Ishikawa (cell line): ENCODE measurements at regions not wholly inside any gene's neighbourhood (a gene's known extent, or its start where the extent isn't known, plus 50 kb on each side); places are given as distances from the start of the nearest gene placed in this dataset.

Experiments
- CEBPB ChIP-seq: IDR thresholded peaks from 2 replicates; pipeline ENCODE4 v1.6.1; 2012
- EGR1 ChIP-seq: IDR thresholded peaks from 2 replicates; pipeline ENCODE4 v1.6.1; 2012
- EP300 ChIP-seq: IDR thresholded peaks from 2 replicates; pipeline ENCODE4 v1.6.1; 2012; ENCODE audit warnings: borderline replicate concordance
- FOXM1 ChIP-seq: IDR thresholded peaks from 2 replicates; pipeline ENCODE4 v1.6.1; 2012; ENCODE audit warnings: low read depth, borderline replicate concordance
- MAX ChIP-seq: IDR thresholded peaks from 2 replicates; pipeline ENCODE4 v1.6.1; 2012
- NFIC ChIP-seq: IDR thresholded peaks from 2 replicates; pipeline ENCODE4 v1.6.1; 2012
- RAD21 ChIP-seq: IDR thresholded peaks from 2 replicates; pipeline ENCODE4 v1.6.1; 2012; ENCODE audit warnings: low read depth
- REST ChIP-seq: IDR thresholded peaks from 2 replicates; pipeline ENCODE4 v1.6.1; 2012; ENCODE audit warnings: low read depth, mild to moderate bottlenecking
- TAF1 ChIP-seq: IDR thresholded peaks from 2 replicates; pipeline ENCODE4 v1.6.1; 2012; ENCODE audit warnings: low read depth, mild to moderate bottlenecking
- TCF12 ChIP-seq: IDR thresholded peaks from 2 replicates; pipeline ENCODE4 v1.6.1; 2012; ENCODE audit warnings: low read depth
- TEAD4 ChIP-seq: IDR thresholded peaks from 2 replicates; pipeline ENCODE4 v1.6.1; 2012
- USF1 ChIP-seq: IDR thresholded peaks from 2 replicates; pipeline ENCODE4 v1.6.1; 2012
- YY1 ChIP-seq: IDR thresholded peaks from 2 replicates; pipeline ENCODE4 v1.6.1; 2012; ENCODE audit warnings: low read depth
- ZBTB7A ChIP-seq: IDR thresholded peaks from 2 replicates; pipeline ENCODE4 v1.6.1; 2012; ENCODE audit warnings: low read depth

GRCh38 chr12:87511371-87511770, 517.8 kb downstream of the C12orf50 start:
- no peak for TF ChIP-seq YY1
- no peak for TF ChIP-seq FOXM1

- TF ChIP-seq TEAD4 = no peak
- TF ChIP-seq EGR1 = no peak
- TF ChIP-seq FOXM1 = no peak
- no peak for TF ChIP-seq NFIC
- no peak for TF ChIP-seq TCF12
- no peak for TF ChIP-seq ZBTB7A
- no peak for TF ChIP-seq TAF1
- no peak for TF ChIP-seq REST
- no peak for TF ChIP-seq MAX
- no peak for TF ChIP-seq YY1
- no peak for TF ChIP-seq CEBPB
- TF ChIP-seq USF1 = no peak
Observed at GRCh38 chr12:87509237-87509820, 519.9 kb downstream of the C12orf50 start.

- TF ChIP-seq TCF12 (no peak), MAX (no peak), RAD21 (no peak), REST (no peak), TEAD4 (no peak), TAF1 (no peak), EP300 (no peak), USF1 (no peak), CEBPB (no peak), YY1 (no peak), NFIC (no peak), ZBTB7A (no peak), EGR1 (no peak), FOXM1 (no peak)
Observed at GRCh38 chr12:87491598-87491997, 537.6 kb downstream of the C12orf50 start.

GRCh38 chr12:87491089-87491488, 538.1 kb downstream of the C12orf50 start:
- TF ChIP-seq MAX (no peak), REST (no peak)

GRCh38 chr12:87469295-87469694, 559.9 kb downstream of the C12orf50 start:
- TF ChIP-seq TCF12 = no peak
- no peak for TF ChIP-seq EP300

GRCh38 chr12:87467936-87468335, 561.3 kb downstream of the C12orf50 start:
- TF ChIP-seq MAX = no peak
- no peak for TF ChIP-seq CEBPB
- no peak for TF ChIP-seq YY1
- no peak for TF ChIP-seq USF1
- no peak for TF ChIP-seq RAD21
- no peak for TF ChIP-seq NFIC
- TF ChIP-seq TEAD4 = no peak
